Activated CD4-positive, alpha-beta memory T cell treated with anti-CD3 and anti-CD28 coated beads for 36 hours (primary cell): ENCODE measurements at regions not wholly inside any gene's neighbourhood (a gene's known extent, or its start where the extent isn't known, plus 50 kb on each side); places are given as distances from the start of the nearest gene placed in this dataset.

Experiments used
- CTCF ChIA-PET: fragments of 350-600 bp; sonication (Branson Sonifier 250); formaldehyde crosslinking; loops from one replicate; lab custom pipeline; 2021; ENCODE audit warnings: antibody characterized with exemption, inconsistent platforms; lab: Charles Lee
- POLR2A ChIA-PET: fragments of 350-600 bp; sonication (Branson Sonifier 250); formaldehyde crosslinking; loops from one replicate; lab custom pipeline; 2021; ENCODE audit warnings: antibody characterized with exemption; lab: Charles Lee
- DNase-seq: peaks from one replicate; pipeline ENCODE4 v3.0.0-alpha.2; 2020
- H3K27ac Mint-ChIP-seq: one replicate; pipeline ENCODE4 v1.8.0; 2021; ENCODE audit warnings: mixed read lengths
- H3K27me3 Mint-ChIP-seq: one replicate; pipeline ENCODE4 v1.8.0; 2021; ENCODE audit warnings: mixed read lengths
- H3K36me3 Mint-ChIP-seq: one replicate; pipeline ENCODE4 v1.8.0; 2021; ENCODE audit warnings: mixed read lengths
- H3K4me1 Mint-ChIP-seq: one replicate; pipeline ENCODE4 v1.8.0; 2021; ENCODE audit warnings: low read depth, mixed read lengths
- H3K4me3 Mint-ChIP-seq: one replicate; pipeline ENCODE4 v1.8.0; 2021; ENCODE audit warnings: mild to moderate bottlenecking, mixed read lengths
- H3K9me3 Mint-ChIP-seq: one replicate; pipeline ENCODE4 v1.8.0; 2021; ENCODE audit warnings: mixed read lengths
- intact Hi-C: fragments of 100-400 bp; cut with micrococcal nuclease; formaldehyde crosslinking; loops from one replicate; pipeline ENCODE4 v1.15.1; 2023

- CTCF ChIA-PET: no interaction called here
- Mint-ChIP-seq H3K4me3 (no peak overlapping the region), H3K36me3 (no peaks in the 10 kb centered on the region), H3K4me1 (no peaks in the 10 kb centered on the region), H3K9me3 (peaks cover 4% of the 10 kb centered on the region), H3K27me3 (no peaks in the 10 kb centered on the region), H3K27ac (no peak overlapping the region)
- intact Hi-C loops: no loop called here
- no peak for DNase-seq
- POLR2A ChIA-PET: no interaction called here
Observed at GRCh38 chr18:75139226-75139911, 69.6 kb downstream of the PTGR3 start.

- CTCF ChIA-PET: no interaction called here
- DNase-seq: no peak
Observed at GRCh38 chr18:75137346-75137877, 71.5 kb downstream of the PTGR3 start.

GRCh38 chr18:75135158-75135725, 73.7 kb downstream of the PTGR3 start:
- CTCF ChIA-PET: no interaction called here
- no peaks in the 10 kb centered on the region for H3K36me3 Mint-ChIP-seq
- intact Hi-C loops: no loop called here
- no peak overlapping the region for H3K27ac Mint-ChIP-seq
- no peaks in the 10 kb centered on the region for H3K4me1 Mint-ChIP-seq
- POLR2A ChIA-PET: no interaction called here
- no peaks in the 10 kb centered on the region for H3K27me3 Mint-ChIP-seq
- no peak for DNase-seq
- H3K9me3 Mint-ChIP-seq: no peaks in the 10 kb centered on the region
- no peak overlapping the region for H3K4me3 Mint-ChIP-seq

More at GRCh38 chr18:75137346-75137877, 71.5 kb downstream of the PTGR3 start:
- no peaks in the 10 kb centered on the region for H3K4me1 Mint-ChIP-seq
- no peak overlapping the region for H3K27ac Mint-ChIP-seq
- no peak overlapping the region for H3K4me3 Mint-ChIP-seq
- H3K27me3 Mint-ChIP-seq: no peaks in the 10 kb centered on the region
- H3K9me3 Mint-ChIP-seq: no peaks in the 10 kb centered on the region
- H3K36me3 Mint-ChIP-seq: no peaks in the 10 kb centered on the region
- intact Hi-C loops: no loop called here
- POLR2A ChIA-PET: no interaction called here

GRCh38 chr18:75134611-75134975, 74.3 kb downstream of the PTGR3 start:
- no peaks in the 10 kb centered on the region for H3K36me3 Mint-ChIP-seq
- intact Hi-C loops: no loop called here
- ChIA-PET CTCF (no interaction called here), POLR2A (no interaction called here)
- H3K4me1 Mint-ChIP-seq: no peaks in the 10 kb centered on the region
- H3K4me3 Mint-ChIP-seq: no peak overlapping the region
- no peak overlapping the region for H3K27ac Mint-ChIP-seq
- H3K27me3 Mint-ChIP-seq: no peaks in the 10 kb centered on the region
- H3K9me3 Mint-ChIP-seq: no peaks in the 10 kb centered on the region
- DNase-seq: no peak

GRCh38 chr18:75133721-75134610, 75.0 kb downstream of the PTGR3 start:
- Mint-ChIP-seq H3K27ac (no peak overlapping the region), H3K27me3 (no peaks in the 10 kb centered on the region), H3K9me3 (no peaks in the 10 kb centered on the region), H3K4me1 (no peaks in the 10 kb centered on the region), H3K36me3 (no peaks in the 10 kb centered on the region), H3K4me3 (no peak overlapping the region)
- intact Hi-C loops: no loop called here
- ChIA-PET POLR2A (no interaction called here), CTCF (no interaction called here)
- DNase-seq: no peak

- ChIA-PET CTCF (no interaction called here), POLR2A (no interaction called here)
- H3K4me1 Mint-ChIP-seq: no peaks in the 10 kb centered on the region
- intact Hi-C loops: no loop called here
- H3K9me3 Mint-ChIP-seq: no peaks in the 10 kb centered on the region
- DNase-seq: no peak
- no peaks in the 10 kb centered on the region for H3K36me3 Mint-ChIP-seq
- H3K27me3 Mint-ChIP-seq: no peaks in the 10 kb centered on the region
- no peak overlapping the region for H3K4me3 Mint-ChIP-seq
- H3K27ac Mint-ChIP-seq: no peak overlapping the region
Observed at GRCh38 chr18:75132931-75133525, 75.9 kb downstream of the PTGR3 start.

GRCh38 chr18:75132098-75132870, 76.7 kb downstream of the PTGR3 start:
- Mint-ChIP-seq H3K9me3 (no peaks in the 10 kb centered on the region), H3K4me1 (no peaks in the 10 kb centered on the region), H3K27me3 (no peaks in the 10 kb centered on the region), H3K36me3 (no peaks in the 10 kb centered on the region), H3K4me3 (no peak overlapping the region), H3K27ac (no peak overlapping the region)
- CTCF ChIA-PET: no interaction called here
- intact Hi-C loops: no loop called here
- POLR2A ChIA-PET: no interaction called here
- no peak for DNase-seq

GRCh38 chr18:75131381-75132000, 77.4 kb downstream of the PTGR3 start:
- no peak for DNase-seq
- Mint-ChIP-seq H3K27me3 (no peaks in the 10 kb centered on the region), H3K4me1 (no peaks in the 10 kb centered on the region), H3K36me3 (no peaks in the 10 kb centered on the region), H3K9me3 (no peaks in the 10 kb centered on the region), H3K27ac (no peak overlapping the region), H3K4me3 (no peak overlapping the region)
- CTCF ChIA-PET: no interaction called here
- POLR2A ChIA-PET: no interaction called here
- intact Hi-C loops: no loop called here

GRCh38 chr18:75130591-75131328, 78.2 kb downstream of the PTGR3 start:
- H3K36me3 Mint-ChIP-seq: no peaks in the 10 kb centered on the region
- H3K27ac Mint-ChIP-seq: no peak overlapping the region
- peaks cover 3% of the 10 kb centered on the region for H3K27me3 Mint-ChIP-seq
- no peak for DNase-seq
- ChIA-PET POLR2A (no interaction called here), CTCF (no interaction called here)
- intact Hi-C loops: no loop called here
- no peaks in the 10 kb centered on the region for H3K9me3 Mint-ChIP-seq
- H3K4me1 Mint-ChIP-seq: peaks cover 4% of the 10 kb centered on the region
- H3K4me3 Mint-ChIP-seq: no peak overlapping the region

- H3K27ac Mint-ChIP-seq: no peak overlapping the region
- no peaks in the 10 kb centered on the region for H3K9me3 Mint-ChIP-seq
- peaks cover 3% of the 10 kb centered on the region for H3K27me3 Mint-ChIP-seq
- ChIA-PET CTCF (no interaction called here), POLR2A (no interaction called here)
- H3K36me3 Mint-ChIP-seq: no peaks in the 10 kb centered on the region
- DNase-seq: no peak
- intact Hi-C loops: no loop called here
- no peak overlapping the region for H3K4me3 Mint-ChIP-seq
- peaks cover 4% of the 10 kb centered on the region for H3K4me1 Mint-ChIP-seq
Observed at GRCh38 chr18:75129717-75130477, 79.0 kb downstream of the PTGR3 start.
